H1 (cell line): ENCODE measurements at regions not wholly inside any gene's neighbourhood (a gene's known extent, or its start where the extent isn't known, plus 50 kb on each side); places are given as distances from the start of the nearest gene placed in this dataset.

Experiments used
- CTCF ChIA-PET: fragments of 300-600 bp; sonication (Branson Sonifier 250); formaldehyde crosslinking; loops from one replicate; lab custom pipeline; 2021; ENCODE audit not compliant: partially characterized antibody; lab: Charles Lee
- POLR2A ChIA-PET: fragments of 300-600 bp; sonication (Branson Sonifier 250); formaldehyde crosslinking; loops from one replicate; lab custom pipeline; 2021; ENCODE audit warnings: inconsistent platforms; ENCODE audit not compliant: partially characterized antibody; lab: Charles Lee
- DNase-seq, 2 experiments: peaks; one replicate each; pipeline versions ENCODE4 v3.0.0 to v3.0.0-alpha.2; 2010 to 2022; ENCODE audit warnings: low spot score in 2 of 2, low read depth in 1 of 2, mixed read lengths in 1 of 2
- FAIRE-seq: peaks from 2 replicates; lab custom pipeline; 2011; peaks lifted over from hg19 to GRCh38; lab: Jason Lieb, UNC
- H2AFZ ChIP-seq: 2 replicates; pipeline ENCODE4 v1.8.1; 2012; ENCODE audit warnings: low read length, inconsistent platforms
- H2AK5ac ChIP-seq: 2 replicates; pipeline ENCODE4 v1.6.1; 2013; ENCODE audit warnings: low read depth, low read length
- H2BK120ac ChIP-seq: replicated peaks from 2 replicates; pipeline ENCODE3; 2013; ENCODE audit warnings: low read depth, low read length, inconsistent platforms
- H2BK12ac ChIP-seq: 2 replicates; pipeline ENCODE4 v1.6.1; 2013; ENCODE audit warnings: low read depth, low read length
- H2BK15ac ChIP-seq: 2 replicates; pipeline ENCODE4 v1.6.1; 2013; ENCODE audit warnings: low read length
- H2BK20ac ChIP-seq: 2 replicates; pipeline ENCODE4 v1.6.1; 2013; ENCODE audit warnings: low read length
- H2BK5ac ChIP-seq: 2 replicates; pipeline ENCODE4 v1.6.1; 2013; ENCODE audit warnings: low read depth, low read length
- H3K14ac ChIP-seq: 2 replicates; pipeline ENCODE4 v1.6.1; 2013; ENCODE audit warnings: inconsistent platforms; ENCODE audit not compliant: insufficient read length
- H3K18ac ChIP-seq: 2 replicates; pipeline ENCODE4 v1.6.1; 2013; ENCODE audit warnings: low read length; ENCODE audit errors: extremely low read depth
- H3K23ac ChIP-seq: 2 replicates; pipeline ENCODE4 v1.6.1; 2013; ENCODE audit warnings: inconsistent platforms; ENCODE audit not compliant: insufficient read length
- H3K23me2 ChIP-seq: 2 replicates; pipeline ENCODE4 v1.6.1; 2013; ENCODE audit warnings: low read depth, low read length
- H3K27ac ChIP-seq: 2 replicates; pipeline ENCODE4 v1.6.1; 2011; ENCODE audit warnings: low read depth, low read length, inconsistent platforms
- H3K27me3 ChIP-seq, 4 experiments: replicated peaks in 1 of 4; 1 replicate in 1 of 4; 2 replicates in 3 of 4; pipeline versions ENCODE4 v1.6.1 to v1.8.1; 2011 to 2013; ENCODE audit warnings: low read length in 3 of 4, mild to moderate bottlenecking in 3 of 4, inconsistent platforms in 2 of 4, mixed read lengths in 2 of 4, moderate library complexity in 1 of 4; ENCODE audit not compliant: control insufficient read depth in 3 of 4, insufficient read depth in 3 of 4; ENCODE audit errors: extremely low read depth in 1 of 4
- H3K36me3 ChIP-seq, 4 experiments: 2 replicates each; pipeline versions ENCODE4 v1.6.1 to v1.8.1; 2011 to 2013; ENCODE audit warnings: mild to moderate bottlenecking in 4 of 4, low read length in 3 of 4, moderate library complexity in 2 of 4, control low read depth in 1 of 4, inconsistent platforms in 1 of 4; ENCODE audit not compliant: insufficient read depth in 4 of 4, control insufficient read depth in 2 of 4
- H3K4ac ChIP-seq: replicated peaks from 2 replicates; pipeline ENCODE3; 2013; ENCODE audit warnings: low read length, low read depth, mixed read lengths, inconsistent platforms; ENCODE audit not compliant: insufficient read length
- H3K4me1 ChIP-seq, 4 experiments: replicated peaks in 1 of 4; 1 replicate in 1 of 4; 2 replicates in 3 of 4; pipeline versions ENCODE4 v1.6.1 to v1.8.1; 2011 to 2013; ENCODE audit warnings: low read length in 3 of 4, inconsistent platforms in 2 of 4, mixed read lengths in 1 of 4; ENCODE audit not compliant: insufficient read depth in 4 of 4, control insufficient read depth in 3 of 4
- H3K4me2 ChIP-seq, 2 experiments: 2 replicates each; pipeline versions ENCODE4 v1.6.1 to v1.8.1; 2011 to 2013; ENCODE audit warnings: low read depth in 2 of 2, low read length in 2 of 2, control low read depth in 1 of 2, inconsistent platforms in 1 of 2, mild to moderate bottlenecking in 1 of 2; ENCODE audit not compliant: insufficient read depth in 1 of 2
- H3K4me3 ChIP-seq, 4 experiments: fragments of 200-600, 300-600 bp in 1 of 4; sonication (generic), shearing (Covaris generic), sonication (Bioruptor Twin) in 1 of 4; 2 replicates each; pipeline versions ENCODE4 v1.5.1 to v1.8.1; 2011 to 2016; ENCODE audit warnings: low read length in 4 of 4, low read depth in 3 of 4, control low read depth in 2 of 4, inconsistent platforms in 2 of 4, mild to moderate bottlenecking in 2 of 4, mixed read lengths in 1 of 4, moderate library complexity in 1 of 4; ENCODE audit not compliant: insufficient read depth in 2 of 4; ENCODE audit errors: extremely low read depth in 1 of 4
- H3K56ac ChIP-seq: replicated peaks from 2 replicates; pipeline ENCODE3; 2013; ENCODE audit warnings: low read depth, mild to moderate bottlenecking, mixed read lengths, low read length, inconsistent platforms; ENCODE audit not compliant: insufficient read length
- H3K79me1 ChIP-seq: 2 replicates; pipeline ENCODE4 v1.6.1; 2013; ENCODE audit warnings: low read depth, low read length, control low read depth
- H3K79me2 ChIP-seq, 2 experiments: 2 replicates each; pipeline versions ENCODE4 v1.6.1 to v1.8.1; 2012 to 2013; ENCODE audit warnings: low read length in 2 of 2, mild to moderate bottlenecking in 2 of 2, inconsistent platforms in 1 of 2; ENCODE audit not compliant: insufficient read depth in 2 of 2, control insufficient read depth in 1 of 2
- H3K9ac ChIP-seq, 4 experiments: replicated peaks in 1 of 4; 1 replicate in 1 of 4; 2 replicates in 3 of 4; pipeline versions ENCODE4 v1.6.1 to v1.8.1; 2011 to 2013; ENCODE audit warnings: low read depth in 3 of 4, low read length in 3 of 4, control low read depth in 2 of 4, mild to moderate bottlenecking in 2 of 4, moderate library complexity in 2 of 4, inconsistent platforms in 1 of 4; ENCODE audit errors: extremely low read depth in 1 of 4
- H3K9me3 ChIP-seq, 2 experiments: 2 replicates each; pipeline versions ENCODE4 v1.6.1 to v1.8.1; 2012 to 2013; ENCODE audit warnings: mild to moderate bottlenecking in 2 of 2, moderate library complexity in 2 of 2, control low read depth in 1 of 2, inconsistent platforms in 1 of 2, low read depth in 1 of 2, low read length in 1 of 2, mixed read lengths in 1 of 2; ENCODE audit not compliant: insufficient read depth in 2 of 2
- H4K20me1 ChIP-seq, 2 experiments: replicated peaks in 1 of 2; 2 replicates each; pipeline versions ENCODE3 to v1.8.1; 2011 to 2013; ENCODE audit warnings: inconsistent platforms in 2 of 2, low read length in 2 of 2, mild to moderate bottlenecking in 1 of 2; ENCODE audit not compliant: insufficient read depth in 2 of 2, control insufficient read depth in 1 of 2
- H4K5ac ChIP-seq: 2 replicates; pipeline ENCODE4 v1.6.1; 2013; ENCODE audit warnings: low read length, low read depth, mixed read lengths, inconsistent platforms; ENCODE audit not compliant: insufficient read length
- H4K8ac ChIP-seq: 2 replicates; pipeline ENCODE4 v1.8.0; 2013; ENCODE audit warnings: mild to moderate bottlenecking, moderate library complexity, low read length, inconsistent platforms; ENCODE audit not compliant: insufficient read depth; ENCODE audit errors: extremely low read depth
- H4K91ac ChIP-seq: replicated peaks from 2 replicates; pipeline ENCODE3; 2013; ENCODE audit warnings: low read length, mixed read lengths, inconsistent platforms; ENCODE audit not compliant: insufficient read length
- EGR1 ChIP-seq: IDR thresholded peaks from 2 replicates; pipeline ENCODE4 v1.6.1; 2011; ENCODE audit warnings: low read depth, low read length, borderline replicate concordance
- NANOG ChIP-seq: IDR thresholded peaks from 2 replicates; pipeline ENCODE4 v1.6.1; 2011; ENCODE audit warnings: low read length, low read depth, mild to moderate bottlenecking, inconsistent platforms; ENCODE audit not compliant: insufficient read depth, poor library complexity, severe bottlenecking
- PHF8 ChIP-seq: fragments of 200-600 bp; sonication (generic); conservative IDR thresholded peaks from 2 replicates; pipeline ENCODE4 v1.7.1; 2012; ENCODE audit warnings: low read depth, mild to moderate bottlenecking, inconsistent platforms, low read length, moderate library complexity
- RAD21 ChIP-seq, 2 experiments: IDR thresholded peaks in 1 of 2; conservative IDR thresholded peaks in 1 of 2; 2 replicates each; pipeline ENCODE4 v1.6.1; 2011; ENCODE audit warnings: low read depth in 2 of 2, low read length in 2 of 2, improper control_type of control experiment in 1 of 2, inconsistent platforms in 1 of 2, mild to moderate bottlenecking in 1 of 2, moderate library complexity in 1 of 2
- SUZ12 ChIP-seq: fragments of 200-600 bp; sonication (generic); IDR thresholded peaks from 2 replicates; pipeline ENCODE4 v1.6.1; 2012; ENCODE audit warnings: mild to moderate bottlenecking, inconsistent platforms, low read length, moderate library complexity, mixed read lengths
- WGBS, 2 experiments: shearing (Covaris generic) in 1 of 2; methylation state at CpG; one replicate each; pipeline versions ENCODE4 v1.1.6 to v1.1.7; 2013 to 2015; ENCODE audit warnings: low lambda C conversion rate in 2 of 2, mixed read lengths in 2 of 2, inconsistent platforms in 1 of 2, low coverage in 1 of 2, missing lambda C conversion rate in 1 of 2; ENCODE audit not compliant: insufficient replicate concordance in 2 of 2, insufficient coverage in 1 of 2, insufficient read length in 1 of 2; ENCODE audit errors: extremely low coverage in 1 of 2, missing lambda C conversion rate in 1 of 2; 5-methylcytosine and 5-hydroxymethylcytosine counted together
- TF ChIP-seq, protein P1 (sequence below), 3 experiments: IDR thresholded peaks; 1 replicate in 2 of 3; 2 replicates in 1 of 3; pipeline versions ENCODE4 v1.5.1 to v1.6.1; 2011; ENCODE audit warnings: low read length in 3 of 3, mild to moderate bottlenecking in 3 of 3, inconsistent platforms in 2 of 3, low read depth in 1 of 3, moderate library complexity in 1 of 3; ENCODE audit not compliant: insufficient read depth in 1 of 3; ENCODE audit errors: control extremely low read depth in 1 of 3

DNA sequence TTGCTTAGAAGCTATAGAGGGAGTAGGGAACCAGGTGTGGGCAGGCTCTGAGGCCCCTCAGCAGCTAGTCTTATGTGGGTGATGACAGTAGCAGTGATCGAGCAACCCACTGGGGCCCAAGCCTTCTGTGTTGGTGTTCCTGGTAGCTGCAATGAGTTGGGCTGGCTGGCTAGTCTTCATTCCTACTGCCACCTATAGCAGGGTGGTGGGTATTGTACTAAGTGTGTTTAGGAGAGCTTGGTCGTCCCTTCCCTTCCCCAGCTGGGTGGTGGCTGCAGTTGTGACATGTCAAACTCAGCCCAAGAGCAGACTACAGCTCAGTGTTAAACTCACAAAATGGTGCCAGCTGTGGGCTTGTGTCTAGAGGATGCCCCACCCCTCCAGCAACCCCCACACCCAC is 486.1 kb upstream of the UBE2E3 start:
- H3K4ac ChIP-seq = no peak overlapping the region
- FAIRE-seq (no peak), DNase-seq (no peak)
- no peak overlapping the region for H3K4me3 ChIP-seq
- H2BK12ac ChIP-seq = no peak overlapping the region
- no peak overlapping the region for H3K9ac ChIP-seq
- no peaks in the 10 kb centered on the region for H3K27me3 ChIP-seq
- ChIA-PET CTCF (interaction anchor here (0.6 to 1.4 kb wide), 8 partner anchors 12 to 634 kb away, joined by 3 to 5 read pairs (median 3); no protein-coding TSS in a partner anchor), POLR2A (no interaction called here)
- H2AK5ac ChIP-seq = no peak overlapping the region
- H3K23me2 ChIP-seq = no peaks in the 10 kb centered on the region
- no peak overlapping the region for H3K14ac ChIP-seq
- no peaks in the 10 kb centered on the region for H3K79me1 ChIP-seq
- 77% methylated on average over 2 of the region's 2 CpGs; no CpG with 5 or more reads in 1 of the 2 experiments for WGBS, 2 experiments
- H4K91ac ChIP-seq = no peak overlapping the region
- no peaks in the 10 kb centered on the region for H3K4me1 ChIP-seq
- no peaks in the 10 kb centered on the region for H4K20me1 ChIP-seq
- no peaks in the 10 kb centered on the region for H3K36me3 ChIP-seq
- no peak overlapping the region for H3K27ac ChIP-seq
- H3K23ac ChIP-seq = no peak overlapping the region
- H2AFZ ChIP-seq = no peak overlapping the region
- peak in 1 of 2 experiments; percentile 35; a peak in 2 of 4 replicates for TF ChIP-seq RAD21 (IDR thresholded peaks at IDR 0.05 in 1 of 2, conservative IDR thresholded peaks at IDR 0.05 in 1 of 2; ENCODE audit: low read depth in 2 of 2, low read length in 2 of 2)
- TF ChIP-seq, protein P1, sequence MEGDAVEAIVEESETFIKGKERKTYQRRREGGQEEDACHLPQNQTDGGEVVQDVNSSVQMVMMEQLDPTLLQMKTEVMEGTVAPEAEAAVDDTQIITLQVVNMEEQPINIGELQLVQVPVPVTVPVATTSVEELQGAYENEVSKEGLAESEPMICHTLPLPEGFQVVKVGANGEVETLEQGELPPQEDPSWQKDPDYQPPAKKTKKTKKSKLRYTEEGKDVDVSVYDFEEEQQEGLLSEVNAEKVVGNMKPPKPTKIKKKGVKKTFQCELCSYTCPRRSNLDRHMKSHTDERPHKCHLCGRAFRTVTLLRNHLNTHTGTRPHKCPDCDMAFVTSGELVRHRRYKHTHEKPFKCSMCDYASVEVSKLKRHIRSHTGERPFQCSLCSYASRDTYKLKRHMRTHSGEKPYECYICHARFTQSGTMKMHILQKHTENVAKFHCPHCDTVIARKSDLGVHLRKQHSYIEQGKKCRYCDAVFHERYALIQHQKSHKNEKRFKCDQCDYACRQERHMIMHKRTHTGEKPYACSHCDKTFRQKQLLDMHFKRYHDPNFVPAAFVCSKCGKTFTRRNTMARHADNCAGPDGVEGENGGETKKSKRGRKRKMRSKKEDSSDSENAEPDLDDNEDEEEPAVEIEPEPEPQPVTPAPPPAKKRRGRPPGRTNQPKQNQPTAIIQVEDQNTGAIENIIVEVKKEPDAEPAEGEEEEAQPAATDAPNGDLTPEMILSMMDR (IDR thresholded peaks at IDR 0.05; ENCODE audit: control extremely low read depth in 1 of 3, insufficient read depth in 1 of 3, low read depth in 1 of 3, low read length in 3 of 3) = peak in 1 of 3 experiments; percentile 17; a peak in 1 of 4 replicates
- TF ChIP-seq SUZ12 = no peak
- TF ChIP-seq PHF8 = no peak
- TF ChIP-seq NANOG = no peak
- TF ChIP-seq EGR1 = no peak
- H2BK120ac ChIP-seq = no peak overlapping the region
- H4K5ac ChIP-seq = no peak overlapping the region
- no peak overlapping the region for H2BK15ac ChIP-seq
- H3K79me2 ChIP-seq = no peaks in the 10 kb centered on the region
- H3K56ac ChIP-seq = no peak overlapping the region
- H2BK20ac ChIP-seq = no peak overlapping the region
- no peak overlapping the region for H3K18ac ChIP-seq
- H3K4me2 ChIP-seq = no peak overlapping the region
- H2BK5ac ChIP-seq = no peak overlapping the region
- no peaks in the 10 kb centered on the region for H3K9me3 ChIP-seq
- H4K8ac ChIP-seq = no peak overlapping the region; the same call in 1 of the 2 replicates
